Frontal cortex (tissue), 3 donors: ENCODE measurements at regions not wholly inside any gene's neighbourhood (a gene's known extent, or its start where the extent isn't known, plus 50 kb on each side); places are given as distances from the start of the nearest gene placed in this dataset.
"Not testable (repeated sequence)": the region's sequence is repeated elsewhere in the genome, so short reads cannot be mapped to it uniquely, and the experiment has no call there.

ENCODE experiments used
- DNase-seq, 2 donors: peaks; one replicate each; pipeline ENCODE4 v3.0.0; 2012; ENCODE audit warnings: low spot score in 2 of 2
- FAIRE-seq: peaks from 2 replicates; lab custom pipeline; 2012; peaks lifted over from hg19 to GRCh38; lab: Jason Lieb, UNC
- donor health status: control.
- donor health status: control.
- donor health status: control.

DNA sequence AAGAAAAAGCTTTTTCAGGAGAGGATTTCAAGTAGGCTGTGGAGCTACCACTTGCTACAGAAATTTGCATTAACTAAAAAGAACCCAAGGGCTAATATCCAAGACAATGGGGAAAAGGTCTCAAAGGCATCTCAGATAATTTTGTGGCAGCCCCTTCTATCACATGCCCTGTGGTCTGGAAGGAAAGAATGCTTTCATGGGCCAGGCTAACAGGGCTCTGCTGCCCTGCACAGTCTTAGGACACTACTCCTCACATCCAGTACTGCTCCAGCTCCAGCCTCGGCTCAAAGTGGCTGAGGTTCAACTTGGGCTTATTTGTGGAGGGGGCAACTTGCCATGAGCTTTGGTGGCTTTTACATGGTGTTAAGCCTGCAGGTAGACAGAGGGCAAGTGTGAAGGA, 1150.3 kb downstream of the CNTNAP5 start:
- DNase-seq (no peak), FAIRE-seq (no peak)

DNA sequence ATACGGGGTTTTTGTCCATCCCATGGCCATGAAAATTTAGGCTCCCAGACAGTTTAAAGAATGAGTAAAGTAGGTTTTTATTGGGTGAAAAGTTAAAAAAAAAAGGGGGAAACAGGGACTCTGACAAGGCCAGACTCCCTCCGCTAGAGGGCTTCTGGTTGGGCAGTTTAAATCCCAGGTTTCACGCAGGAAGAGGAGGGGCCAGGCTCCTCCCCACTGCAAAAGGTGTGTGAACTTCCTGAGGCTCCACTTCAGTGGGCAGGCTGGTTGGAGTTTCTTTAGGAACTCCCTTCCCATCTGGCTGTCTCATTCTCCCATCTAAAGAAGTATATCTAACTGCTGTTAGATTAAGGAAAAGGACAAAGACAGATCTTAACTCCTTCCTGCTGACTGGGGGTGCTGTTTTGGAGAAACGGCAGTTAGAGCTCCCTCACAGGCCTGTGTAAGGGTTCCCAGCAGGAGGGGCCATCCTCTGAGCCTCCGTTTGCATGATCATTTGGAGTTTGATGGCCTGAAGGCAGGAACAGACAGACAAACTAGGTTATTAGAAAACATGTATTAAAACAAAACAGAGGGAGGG, 1160.7 kb downstream of the CNTNAP5 start:
- no peak for FAIRE-seq
- DNase-seq, result no peak

GRCh38 chr2:125207431-125207830, 1182.3 kb downstream of the CNTNAP5 start:
- FAIRE-seq (no peak), DNase-seq (no peak)

DNA sequence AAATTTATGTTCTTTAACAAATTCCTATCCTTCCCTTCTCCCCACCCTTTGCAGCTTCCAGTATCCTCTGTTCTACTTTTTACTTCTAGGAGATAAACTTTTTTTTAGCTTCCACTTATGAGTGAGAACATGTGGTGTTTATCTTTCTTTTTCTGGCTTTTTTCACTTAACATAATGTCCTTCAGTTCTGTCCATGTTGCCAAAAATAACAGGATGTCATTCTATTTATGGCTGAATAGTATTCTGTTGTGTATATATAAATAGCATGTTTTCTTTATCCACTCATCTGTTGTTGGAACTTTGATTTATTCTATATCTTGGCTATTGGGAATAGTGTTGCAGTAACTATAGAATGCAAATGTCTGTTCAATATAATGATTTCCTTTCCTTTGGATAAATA, 1191.2 kb downstream of the CNTNAP5 start:
- no peak for FAIRE-seq
- no peak for DNase-seq

DNA sequence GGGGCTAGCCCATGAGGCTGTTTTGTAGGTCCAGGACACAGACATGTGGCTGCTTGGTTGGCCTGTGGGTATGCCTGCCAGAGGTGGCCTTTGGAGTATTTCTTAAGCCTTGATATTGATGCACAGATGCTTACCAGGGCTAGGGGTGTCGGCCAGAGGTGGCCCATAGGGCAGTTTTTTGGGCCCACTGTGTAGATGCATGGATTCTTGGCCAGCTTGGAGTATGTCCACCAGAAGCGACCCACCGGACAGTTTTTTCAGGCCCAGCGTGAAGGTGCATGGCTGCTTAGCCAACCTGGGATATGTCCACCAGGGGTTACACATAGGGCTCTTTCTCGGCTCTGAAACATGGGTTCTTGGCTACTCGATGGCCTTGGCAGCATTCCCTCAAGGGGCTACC, 1199.1 kb downstream of the CNTNAP5 start:
- DNase-seq (no peak), FAIRE-seq (no peak)

GRCh38 chr2:125224830-125225229, 1199.7 kb downstream of the CNTNAP5 start:
- FAIRE-seq (no peak), DNase-seq (no peak)

DNA sequence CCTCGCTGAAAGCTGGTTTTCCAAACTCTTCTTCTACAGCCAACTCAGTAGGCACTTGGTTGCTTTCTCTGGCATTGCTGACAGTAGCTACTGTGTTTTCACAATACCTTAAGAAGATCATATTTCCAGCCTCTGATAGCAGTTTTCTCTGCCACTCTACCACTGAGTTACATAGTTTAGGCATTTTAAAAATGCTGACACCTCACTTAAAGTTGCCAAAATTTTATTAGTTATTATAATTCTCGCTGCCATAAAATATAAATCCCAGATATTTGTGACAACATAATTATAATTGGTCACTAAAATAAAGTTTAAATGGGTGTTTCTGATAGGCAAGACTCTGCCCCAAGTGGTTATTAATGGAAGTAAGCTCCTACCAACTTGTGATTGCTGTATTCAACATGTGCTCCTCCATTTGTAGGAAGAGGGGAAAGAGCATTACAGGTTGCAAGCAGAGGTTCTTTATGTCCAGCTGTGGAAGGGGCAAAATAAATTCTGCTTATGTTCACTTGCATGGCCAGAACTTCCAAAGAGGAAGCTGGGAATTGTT, 1202.8 kb downstream of the CNTNAP5 start:
- no peak for DNase-seq
- no peak for FAIRE-seq

GRCh38 chr2:125240870-125241269, 1215.8 kb downstream of the CNTNAP5 start:
- no peak for FAIRE-seq
- no peak for DNase-seq

GRCh38 chr2:125243074-125243473, 1218.0 kb downstream of the CNTNAP5 start:
- FAIRE-seq (no peak), DNase-seq (no peak)

DNA sequence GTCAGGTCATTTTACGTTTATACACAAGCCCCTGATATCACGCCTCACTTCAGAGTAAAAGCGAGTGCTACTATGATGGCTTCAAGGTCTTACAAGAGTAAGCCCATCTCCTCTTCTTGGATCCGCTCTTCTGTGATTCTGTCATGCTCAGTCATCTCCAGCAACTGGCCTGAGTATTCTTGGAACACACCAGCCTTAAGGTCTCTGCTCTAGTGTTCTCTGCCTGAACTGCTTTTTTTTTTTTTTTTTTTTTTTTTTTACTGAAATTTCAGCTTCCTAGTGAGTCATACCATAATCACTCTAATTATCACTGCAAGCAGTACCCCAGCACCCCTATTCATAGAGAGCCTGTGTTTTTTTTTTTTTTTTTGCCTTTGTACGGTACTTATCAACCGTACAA, 1228.9 kb downstream of the CNTNAP5 start:
- FAIRE-seq, result no peak

GRCh38 chr2:125259451-125259850, 1234.4 kb downstream of the CNTNAP5 start:
- no peak for DNase-seq
- FAIRE-seq, result no peak

More for the DNA sequence above, 1228.9 kb downstream of the CNTNAP5 start:
- no peak for DNase-seq

DNA sequence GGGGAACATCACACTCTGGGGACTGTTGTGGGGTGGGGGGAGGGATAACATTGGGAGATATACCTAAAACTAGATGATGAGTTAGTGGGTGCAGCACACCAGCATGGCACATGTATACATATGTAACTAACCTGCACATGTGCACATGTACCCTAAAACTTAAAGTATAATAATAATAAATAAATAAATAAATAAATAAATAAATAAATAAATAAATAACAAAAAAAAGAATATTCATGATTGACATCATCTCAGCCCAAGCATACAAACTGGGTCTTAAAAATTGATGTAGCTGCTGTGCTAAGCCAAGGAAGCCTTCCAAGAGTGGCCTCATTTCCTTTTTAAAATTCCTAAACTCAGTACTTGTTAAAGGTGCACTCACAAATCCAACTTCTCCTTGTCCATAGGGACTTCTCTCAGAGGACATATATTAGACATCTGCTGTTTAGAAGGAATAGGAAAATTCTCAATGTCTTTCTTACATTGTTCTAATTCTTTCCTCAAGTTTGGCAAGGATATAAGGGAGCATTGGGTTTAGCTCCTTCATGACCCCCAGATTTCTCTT, 1235.4 kb downstream of the CNTNAP5 start:
- not testable (repeated sequence) for DNase-seq, FAIRE-seq

GRCh38 chr2:125264453-125264852, 1239.4 kb downstream of the CNTNAP5 start:
- DNase-seq, result no peak
- no peak for FAIRE-seq

DNA sequence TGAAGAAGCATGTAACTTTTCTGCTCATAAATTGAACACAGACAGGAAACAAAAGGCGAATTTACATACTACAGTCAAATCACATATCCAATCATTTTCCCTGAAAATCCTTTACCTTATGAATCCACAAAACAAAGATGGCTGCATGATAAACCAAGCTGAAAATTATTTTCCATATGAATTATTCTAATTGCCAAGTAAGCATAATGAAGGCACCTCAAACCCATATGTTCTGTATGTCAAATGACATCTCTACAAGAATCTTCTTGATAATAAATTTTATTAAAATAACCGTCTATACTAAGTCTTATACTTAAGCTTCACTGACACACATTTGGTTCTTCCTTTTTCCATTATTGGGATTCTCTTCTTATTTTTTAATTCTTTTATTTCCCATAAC, 1242.6 kb downstream of the CNTNAP5 start:
- FAIRE-seq, result no peak
- no peak for DNase-seq

DNA sequence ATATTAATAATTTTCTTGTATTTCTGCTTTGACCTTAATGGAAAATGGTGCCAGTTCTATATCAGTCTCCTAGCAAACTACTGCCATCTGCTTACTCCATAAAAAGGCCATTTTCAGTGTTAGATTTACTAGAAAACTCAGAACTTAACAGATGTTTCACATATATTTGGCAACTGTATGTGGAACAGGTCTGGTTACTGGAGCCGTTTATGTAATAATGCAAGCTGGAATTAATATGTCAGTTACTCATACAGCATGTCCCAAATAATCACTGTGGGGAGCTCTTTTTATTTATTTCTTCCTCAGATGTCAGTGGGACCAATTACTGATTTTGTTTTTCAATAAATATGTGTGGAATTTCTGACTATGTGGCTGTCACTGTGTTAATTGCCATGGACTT, 1247.6 kb downstream of the CNTNAP5 start:
- DNase-seq (no peak), FAIRE-seq (no peak)

- DNase-seq (no peak), FAIRE-seq (no peak)
Observed at GRCh38 chr2:125274718-125275117, 1249.6 kb downstream of the CNTNAP5 start.

DNA sequence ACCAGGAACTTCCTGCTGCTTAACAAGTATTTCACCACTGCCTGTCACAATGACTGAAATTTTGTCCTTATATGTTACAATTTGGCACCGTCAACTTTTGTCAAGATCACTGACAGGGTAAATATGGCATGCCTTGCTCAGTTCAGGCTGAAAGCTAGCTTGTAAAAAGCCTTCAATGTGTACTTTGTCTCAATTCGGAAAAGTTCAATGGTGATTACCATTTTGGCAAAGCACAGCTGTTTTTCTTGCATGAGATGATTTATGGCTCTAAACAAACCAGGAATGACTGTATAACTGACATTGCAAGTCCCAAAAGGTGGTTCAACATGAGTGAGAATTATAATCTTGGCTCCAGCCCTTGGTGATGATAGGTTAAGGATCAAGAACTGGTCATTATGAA, 1255.2 kb downstream of the CNTNAP5 start:
- FAIRE-seq (no peak), DNase-seq (no peak)

DNA sequence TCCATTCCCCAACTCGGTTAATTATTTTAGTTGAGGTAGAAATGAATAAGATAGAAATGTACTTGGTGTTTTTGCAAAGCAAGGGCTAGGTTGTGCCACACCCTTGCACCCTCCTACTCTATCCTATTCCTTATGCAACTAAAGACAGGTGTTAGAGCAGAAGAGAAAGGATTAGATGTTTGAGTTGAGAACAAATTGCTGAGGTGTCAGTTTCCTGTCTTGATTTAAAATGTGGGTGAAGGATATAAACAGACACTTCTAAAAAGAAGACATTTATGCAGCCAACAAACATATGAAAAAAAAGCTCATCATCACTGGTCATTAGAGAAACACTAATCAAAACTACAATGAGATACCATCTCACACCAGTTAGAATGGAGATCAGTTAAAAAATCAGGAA, 1256.2 kb downstream of the CNTNAP5 start:
- DNase-seq (no peak), FAIRE-seq (no peak)

DNA sequence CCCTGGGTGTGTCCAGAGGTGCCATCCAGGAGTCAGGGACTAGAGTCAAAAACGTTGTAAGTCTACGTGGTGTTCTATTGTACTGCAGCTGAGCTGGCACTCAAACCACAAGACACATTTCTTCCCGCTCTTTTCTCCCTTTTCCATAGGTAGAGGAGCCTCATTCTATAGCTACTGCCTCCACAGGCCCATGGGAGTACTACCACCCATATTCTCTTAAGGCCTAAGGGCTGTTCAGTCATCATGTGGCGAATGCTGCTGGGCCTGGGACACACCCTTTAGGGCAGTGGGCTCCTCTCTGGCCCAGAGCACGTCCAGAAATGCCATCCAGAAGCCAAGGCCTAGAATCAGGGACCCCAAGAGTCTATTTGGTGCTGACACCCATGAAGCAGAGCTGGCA, 1271.7 kb downstream of the CNTNAP5 start:
- FAIRE-seq (no peak), DNase-seq (no peak)

DNA sequence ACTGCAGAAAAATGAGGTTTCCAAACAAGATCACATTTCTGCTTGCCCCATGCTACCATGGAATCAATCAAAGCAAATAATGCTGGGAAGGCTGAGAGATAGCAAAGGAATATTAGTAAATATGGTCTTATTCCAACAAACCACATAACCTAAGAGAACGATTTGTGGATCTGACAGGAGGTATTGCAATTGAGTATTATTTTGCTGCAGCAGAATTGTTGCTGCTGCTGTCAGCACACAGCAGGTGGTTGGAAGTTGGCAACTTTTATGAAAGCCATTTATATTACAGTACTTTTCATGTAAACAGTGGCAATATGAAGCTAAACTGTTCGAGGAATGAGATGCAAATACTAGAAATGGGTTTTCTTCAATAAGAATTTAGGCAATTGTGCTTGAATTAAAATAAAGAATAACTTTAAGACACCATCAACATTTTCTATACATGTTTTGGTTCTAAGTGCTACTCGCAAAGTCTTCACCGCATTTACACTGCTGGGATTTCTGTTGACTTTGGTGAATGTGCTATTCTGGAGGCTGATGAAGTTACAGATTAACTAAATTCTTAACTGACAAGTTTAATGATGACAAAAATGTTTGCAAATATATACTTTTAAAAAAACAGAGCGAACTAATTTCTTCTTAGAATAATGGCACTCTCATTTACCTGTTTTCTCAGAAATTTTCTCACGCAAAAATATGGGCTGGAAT, 1285.7 kb downstream of the CNTNAP5 start:
- FAIRE-seq, result no peak
- no peak for DNase-seq

GRCh38 chr2:125312342-125312741, 1287.3 kb downstream of the CNTNAP5 start:
- no peak for FAIRE-seq
- DNase-seq, result no peak
